ENCODE measurements at regions not wholly inside any gene's neighbourhood (a gene's known extent, or its start where the extent isn't known, plus 50 kb on each side); places are given as distances from the start of the nearest gene placed in this dataset.
A peak's percentile ranks its signal among the peaks of the same experiment; 100 is the strongest.
"Not testable (repeated sequence)": the region's sequence is repeated elsewhere in the genome, so short reads cannot be mapped to it uniquely, and the experiment has no call there.

GRCh38 chr6:6749702-6750491 is 161.4 kb downstream of the LY86 start:
- peak; percentile 31 for DNase-seq

DNA sequence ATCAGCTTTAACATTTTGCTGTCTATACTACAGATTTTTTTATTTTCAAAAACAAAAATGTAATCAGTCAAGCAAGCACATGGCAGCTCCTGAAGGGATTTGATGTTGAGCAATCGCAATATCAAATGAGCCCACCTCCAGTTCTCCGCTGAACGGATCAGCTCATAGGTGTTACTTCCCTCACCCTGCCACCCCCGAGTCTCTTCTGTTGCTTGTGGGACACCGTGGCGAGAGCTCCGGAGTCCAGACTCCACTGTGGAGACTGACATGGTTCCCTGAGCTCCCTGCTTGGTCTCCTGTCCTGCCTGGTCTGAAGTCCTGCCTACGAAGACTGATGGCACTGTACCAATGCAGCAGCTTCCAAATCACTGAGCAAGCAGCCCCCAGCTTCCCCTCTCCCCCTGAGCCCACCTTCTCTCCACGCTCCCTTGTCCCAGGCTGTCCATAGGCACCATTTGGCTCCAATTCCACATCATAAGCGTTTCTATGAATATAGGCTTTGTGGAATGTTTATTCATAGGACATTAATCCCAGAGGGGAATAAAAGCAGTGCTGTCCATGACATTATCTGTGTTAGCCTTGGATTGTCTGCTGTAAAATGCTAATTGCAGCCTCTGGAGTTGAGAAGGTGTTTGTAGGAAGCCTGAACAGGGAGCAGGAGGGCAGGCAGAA is 162.2 kb downstream of the LY86 start:
- no peak for DNase-seq

DNA sequence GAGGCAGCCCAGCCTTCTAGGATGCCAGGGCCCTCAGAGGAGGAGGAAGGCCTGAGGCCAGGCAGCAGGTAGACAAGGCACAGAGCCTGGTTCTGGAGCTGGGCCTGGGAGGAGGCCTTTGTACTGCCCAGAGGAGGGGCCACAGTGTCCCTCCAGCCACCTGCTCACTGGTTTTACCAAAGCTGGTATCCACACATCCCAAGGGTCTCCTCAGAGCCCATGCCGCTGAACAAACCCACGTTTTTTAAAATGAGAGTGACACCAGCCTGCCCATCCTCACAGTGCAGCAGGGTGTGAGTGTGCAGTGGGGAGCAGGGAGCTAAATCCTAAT is 162.7 kb downstream of the LY86 start:
- DNase-seq: no peak

DNA sequence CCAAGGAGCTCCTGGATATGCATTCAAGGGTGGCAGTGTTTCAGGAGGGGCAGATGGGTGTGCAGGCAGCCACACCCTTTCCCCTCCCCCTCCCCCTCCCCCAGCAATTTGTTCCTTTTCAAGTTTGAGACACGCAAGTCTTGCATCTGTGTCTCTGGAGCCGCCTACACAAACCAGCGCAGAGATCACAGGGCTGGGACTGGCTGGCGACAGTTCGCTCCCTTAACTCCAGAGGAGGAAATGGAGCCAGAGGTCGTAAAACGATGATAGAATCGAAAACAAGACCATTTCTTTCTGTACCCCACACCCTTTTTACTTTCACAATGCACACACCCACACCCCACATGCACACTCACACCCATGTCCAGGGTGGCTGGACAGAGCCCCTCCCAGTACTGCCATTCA is 163.1 kb downstream of the LY86 start:
- no peak for DNase-seq

- no peak for DNase-seq
Observed at GRCh38 chr6:6752129-6752528, 163.6 kb downstream of the LY86 start.

GRCh38 chr6:6753301-6753700 is 164.8 kb downstream of the LY86 start:
- DNase-seq: no peak

GRCh38 chr6:6756526-6756925 is 168.0 kb downstream of the LY86 start:
- DNase-seq: no peak

- DNase-seq: no peak
Observed at GRCh38 chr6:6758546-6758914, 170.0 kb downstream of the LY86 start.

GRCh38 chr6:6758915-6759654 is 170.6 kb downstream of the LY86 start:
- DNase-seq: peak; percentile 79

DNA sequence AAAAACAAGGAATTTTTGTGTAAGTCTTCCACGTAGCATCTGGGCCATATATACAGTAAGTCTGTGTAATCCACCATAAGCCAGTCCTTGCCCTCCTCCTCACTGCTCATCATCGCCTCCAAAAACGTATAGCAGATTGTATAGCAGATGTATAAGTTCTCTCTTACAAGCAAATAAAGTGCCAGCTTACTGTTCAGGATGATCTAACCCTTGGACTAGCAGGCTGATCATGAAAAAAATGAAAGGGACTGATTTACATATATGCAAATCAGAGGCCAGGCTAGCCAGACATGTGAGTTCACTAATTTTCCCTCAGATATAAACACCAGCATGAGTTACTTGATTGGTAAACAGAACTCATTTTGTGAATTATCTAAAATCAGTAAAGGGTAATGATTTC is 171.5 kb downstream of the LY86 start:
- no peak for DNase-seq

- not testable (repeated sequence) for DNase-seq
Observed at GRCh38 chr6:6762566-6762965, 174.0 kb downstream of the LY86 start.

- no peak for DNase-seq
Observed at GRCh38 chr6:6764764-6765434, 176.4 kb downstream of the LY86 start.

- DNase-seq: no peak
Observed at GRCh38 chr6:6766230-6766905, 177.8 kb downstream of the LY86 start.

- no peak for DNase-seq
Observed at GRCh38 chr6:6769466-6769865, 180.9 kb downstream of the LY86 start.

GRCh38 chr6:6771224-6771945 is 182.9 kb downstream of the LY86 start:
- no peak for DNase-seq

DNA sequence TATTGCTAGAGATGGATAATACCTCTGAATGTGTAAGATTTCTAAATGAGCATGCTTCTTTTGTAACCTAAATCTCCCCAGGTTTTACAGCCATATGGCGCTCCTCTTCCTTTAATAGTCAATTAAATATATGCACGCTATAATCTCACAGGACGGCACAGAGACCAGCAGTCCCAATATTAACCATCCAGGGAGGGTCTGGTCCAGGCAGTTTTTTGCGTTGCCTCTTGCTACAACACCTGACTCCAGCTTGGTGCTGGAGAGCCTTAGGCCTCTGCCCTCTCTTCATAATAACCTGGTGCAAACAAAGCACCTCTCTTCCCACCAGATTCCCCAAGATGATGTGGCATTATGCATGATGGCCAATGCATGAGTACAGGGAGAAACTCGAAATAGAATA is 183.4 kb downstream of the LY86 start:
- no peak for DNase-seq

- no peak for DNase-seq
Observed at GRCh38 chr6:6772751-6773150, 184.2 kb downstream of the LY86 start.

DNA sequence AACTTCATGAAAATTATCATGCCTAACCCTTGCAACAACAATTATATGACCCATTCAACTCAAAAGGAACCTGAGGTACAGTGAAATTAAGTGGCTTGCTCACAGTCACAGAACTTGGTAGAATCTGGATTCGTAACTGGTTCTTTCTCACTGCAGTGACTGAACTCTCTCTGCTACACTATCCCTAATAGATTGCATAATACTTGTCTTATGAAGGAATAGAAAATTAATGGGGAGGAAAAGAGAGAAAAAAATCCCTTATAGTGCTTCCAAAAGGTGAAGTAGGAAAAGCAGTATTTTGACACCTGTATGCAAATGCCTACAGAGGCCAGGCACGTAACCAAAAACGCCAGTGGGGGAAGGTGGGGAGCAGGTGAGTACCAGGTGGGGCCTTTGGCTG is 186.6 kb downstream of the LY86 start:
- DNase-seq: no peak

GRCh38 chr6:6780231-6780630 is 191.7 kb downstream of the LY86 start:
- DNase-seq: no peak

DNA sequence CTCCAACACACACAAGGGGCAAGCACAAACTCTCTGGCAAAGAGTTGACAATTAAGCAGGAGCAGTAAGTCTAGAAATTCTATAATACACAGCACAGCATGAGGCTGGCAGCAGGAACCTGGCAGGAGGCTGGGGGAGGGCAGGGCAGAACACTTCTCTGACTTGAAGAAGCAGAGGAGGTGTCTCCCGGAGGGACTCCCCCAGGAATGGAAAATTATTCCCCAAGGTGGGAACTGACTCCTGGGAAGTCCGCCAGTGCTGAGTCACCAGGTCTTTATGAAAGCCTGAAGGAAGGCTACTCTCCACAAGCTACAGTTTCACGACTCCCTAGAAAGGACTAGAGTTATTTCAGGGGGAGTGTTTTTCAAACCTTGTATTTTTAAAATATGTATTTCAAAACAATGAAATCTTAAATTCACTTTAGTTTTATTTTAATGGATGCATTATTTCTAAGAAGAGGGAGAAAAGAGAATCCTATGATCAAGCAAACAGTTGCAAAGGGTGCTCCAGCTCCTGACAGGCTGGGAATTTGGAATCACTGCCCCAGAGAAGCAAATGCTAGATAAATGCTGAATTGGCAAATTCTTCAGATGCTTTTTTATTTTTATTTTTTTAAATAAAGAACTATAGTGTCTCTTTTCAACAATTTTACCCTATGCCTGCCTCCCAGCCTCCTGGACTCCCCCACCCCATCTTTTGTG is 192.8 kb downstream of the LY86 start:
- DNase-seq: no peak

DNA sequence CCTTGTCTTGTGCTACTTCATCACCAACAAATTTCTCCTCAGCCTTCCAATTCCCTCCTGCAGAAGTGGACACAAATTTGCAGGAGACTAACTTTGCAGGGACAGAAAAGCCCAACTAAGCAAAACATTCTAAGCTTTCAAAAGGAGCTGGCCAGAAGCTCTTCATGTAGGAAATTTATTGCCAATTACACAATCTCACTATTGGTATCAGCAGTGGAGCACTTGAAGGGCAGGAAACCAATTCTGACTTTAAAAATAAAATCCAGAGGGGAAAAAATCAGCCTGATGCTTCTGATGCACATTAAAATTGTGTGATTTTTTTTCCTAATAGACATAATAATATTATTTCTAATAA is 193.3 kb downstream of the LY86 start:
- DNase-seq: no peak
